CD4-positive, alpha-beta T cell treated with Interleukin-15 for 4 hours (primary cell): ENCODE measurements at regions not wholly inside any gene's neighbourhood (a gene's known extent, or its start where the extent isn't known, plus 50 kb on each side); places are given as distances from the start of the nearest gene placed in this dataset.

Source experiments
- DNase-seq: peaks from one replicate; pipeline ENCODE4 v3.0.0-alpha.2; 2020; ENCODE audit warnings: low spot score

DNA sequence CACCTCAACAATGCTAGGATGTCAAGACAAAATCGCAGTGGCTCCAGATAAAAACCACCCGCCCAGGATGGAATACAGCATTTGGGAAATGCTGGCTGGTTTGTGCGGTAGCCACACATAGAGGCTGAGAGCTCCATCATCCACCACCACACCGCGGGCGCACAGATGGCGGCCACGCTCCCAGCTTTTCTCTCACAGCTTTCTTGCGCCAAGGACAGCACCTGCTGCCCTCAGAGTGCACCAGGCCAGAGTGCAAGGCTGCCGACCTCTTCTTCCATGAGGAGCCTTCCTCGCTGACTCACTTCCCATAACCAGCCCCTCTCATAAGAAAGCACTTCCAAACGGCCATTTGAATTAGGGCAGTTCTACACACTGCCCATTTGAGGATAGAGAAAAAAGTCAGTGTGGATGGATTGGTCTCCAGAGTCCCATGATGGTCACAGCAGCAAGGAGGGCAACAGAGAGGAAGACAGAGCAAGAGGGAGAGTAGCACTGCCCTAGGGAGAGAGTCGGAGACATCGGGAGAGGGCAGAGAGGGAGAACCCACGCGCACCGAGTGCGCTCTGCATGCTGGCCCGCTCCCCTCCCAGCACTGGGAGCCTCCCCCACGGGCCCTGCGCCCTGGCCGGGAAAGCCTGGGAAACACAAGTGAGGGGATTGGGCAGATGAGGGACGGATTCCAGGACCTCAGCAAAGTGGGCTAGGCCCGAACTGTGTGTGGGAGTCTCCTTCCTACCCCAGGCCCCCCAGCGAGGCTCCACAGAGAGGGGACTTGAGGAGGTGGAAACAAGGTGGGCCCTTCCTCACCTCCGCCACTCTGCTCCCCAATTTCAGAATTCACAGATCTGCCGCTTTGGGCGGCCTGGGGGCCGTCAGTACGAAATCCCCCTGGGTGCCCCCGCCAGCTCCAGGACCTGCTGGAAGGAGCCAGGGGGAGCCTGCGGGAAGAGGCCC lies 156.9 kb downstream of the USP12 start:
- no peak for DNase-seq

GRCh38 chr13:27012482-27013197 lies 159.0 kb downstream of the USP12 start:
- no peak for DNase-seq

DNA sequence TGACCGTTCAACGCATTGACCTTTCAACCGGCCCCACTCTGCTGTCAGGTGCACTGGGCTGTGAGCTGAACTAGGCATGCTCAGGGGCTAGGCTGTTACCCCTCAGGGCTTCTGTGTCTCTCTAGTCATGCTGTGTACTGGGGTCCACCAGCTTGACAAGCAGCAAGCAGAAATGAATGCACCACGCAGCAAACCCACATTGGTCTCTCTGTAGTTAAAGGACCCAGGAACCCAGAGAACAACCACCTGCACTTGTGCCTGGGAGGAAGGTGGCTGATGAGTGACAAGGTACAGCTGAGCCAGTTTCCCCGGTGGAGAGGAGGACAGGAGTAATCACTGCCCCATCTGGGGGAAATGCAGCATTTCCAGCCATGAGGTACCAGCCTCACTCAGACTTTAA lies 159.9 kb downstream of the USP12 start:
- no peak for DNase-seq

DNA sequence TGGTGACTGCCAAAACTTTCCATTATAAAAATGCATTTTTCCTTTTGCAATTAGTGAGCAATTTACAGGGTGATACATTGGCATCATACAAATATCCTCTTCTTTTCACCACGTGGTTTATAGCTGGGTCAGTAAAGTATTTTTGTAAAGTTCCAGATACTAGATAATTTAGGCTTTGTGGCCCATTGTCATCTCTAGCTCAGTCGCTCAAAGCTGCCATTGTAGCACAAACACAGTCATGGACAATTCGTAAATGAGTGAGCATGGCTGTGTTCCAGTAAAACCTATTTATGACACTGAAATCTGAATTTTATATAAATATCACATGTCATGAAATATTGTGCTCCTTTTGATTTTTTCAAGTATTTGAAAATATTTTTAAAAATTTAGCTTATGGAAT lies 162.9 kb downstream of the USP12 start:
- no peak for DNase-seq

DNA sequence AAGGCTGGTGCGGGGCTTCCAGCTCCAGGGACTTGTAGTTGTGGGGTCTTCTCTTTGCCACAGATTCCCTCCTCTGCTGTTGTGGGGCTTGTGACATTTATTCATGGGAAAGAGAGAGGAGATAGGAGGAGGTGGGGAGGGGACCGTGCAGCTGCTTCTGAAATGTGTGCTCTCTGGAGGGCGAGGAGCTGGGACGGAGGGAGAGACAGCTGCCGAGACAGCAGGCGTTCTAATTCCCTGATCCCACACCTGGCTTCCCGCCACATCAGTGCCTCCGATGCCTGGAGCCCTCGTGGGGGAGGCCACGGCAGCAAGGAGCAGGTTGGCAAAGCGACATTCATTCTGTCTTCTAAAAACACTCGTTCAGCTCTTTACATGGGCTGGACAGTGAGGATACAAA lies 164.4 kb downstream of the USP12 start:
- no peak for DNase-seq

- no peak for DNase-seq
These were observed 165.0 kb downstream of the USP12 start for GRCh38 chr13:27006519-27007161.

DNA sequence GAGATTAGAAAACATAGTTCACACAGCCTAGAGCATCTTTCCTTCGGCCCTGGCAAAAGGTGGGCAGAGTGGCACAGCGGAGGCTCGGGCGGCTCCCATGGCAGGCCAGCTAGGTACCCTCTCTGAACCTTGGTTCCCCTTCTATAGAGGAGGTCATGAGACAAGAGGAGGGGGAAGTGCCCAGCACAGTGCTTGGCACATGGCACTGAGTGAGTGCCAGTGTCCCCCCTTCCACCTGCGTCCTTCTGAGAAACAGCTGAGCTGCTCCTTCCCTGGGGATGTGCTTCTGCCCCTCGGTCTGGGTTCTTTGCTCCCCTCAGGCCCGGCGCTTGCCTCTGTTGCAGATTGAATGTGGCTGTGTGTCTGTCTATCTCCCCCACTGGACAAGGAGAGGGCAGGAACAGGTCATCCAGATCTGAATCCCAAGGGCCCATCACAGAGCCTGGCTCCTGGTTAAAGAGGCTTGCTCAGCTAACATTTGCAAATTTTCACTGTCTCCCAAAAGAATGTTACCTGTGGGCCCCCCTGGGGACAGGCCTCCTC lies 165.6 kb downstream of the USP12 start:
- no peak for DNase-seq

- DNase-seq = no peak
These were observed 166.1 kb downstream of the USP12 start for GRCh38 chr13:27005556-27005955.

DNA sequence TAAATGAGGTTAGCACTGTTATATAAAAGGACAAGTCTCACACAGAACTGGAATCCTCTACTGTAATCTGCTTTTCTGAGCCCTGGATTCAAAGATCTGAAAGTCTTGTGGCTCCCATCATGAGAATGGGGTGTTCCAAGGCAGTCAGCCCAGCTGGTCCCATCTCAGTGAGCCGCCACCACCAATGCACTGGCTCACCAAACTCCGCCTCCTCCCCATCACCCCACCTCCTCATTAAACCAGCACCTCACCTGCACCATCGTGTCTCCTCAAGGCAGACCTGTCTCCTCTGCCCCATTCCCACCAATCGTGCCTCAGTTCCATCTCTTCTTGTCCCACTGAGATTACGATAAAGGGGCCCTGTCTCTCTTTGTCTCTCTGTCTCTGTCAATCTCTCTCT lies 166.7 kb downstream of the USP12 start:
- no peak for DNase-seq

- no peak for DNase-seq
These were observed 167.3 kb downstream of the USP12 start for GRCh38 chr13:27004326-27004725.

DNA sequence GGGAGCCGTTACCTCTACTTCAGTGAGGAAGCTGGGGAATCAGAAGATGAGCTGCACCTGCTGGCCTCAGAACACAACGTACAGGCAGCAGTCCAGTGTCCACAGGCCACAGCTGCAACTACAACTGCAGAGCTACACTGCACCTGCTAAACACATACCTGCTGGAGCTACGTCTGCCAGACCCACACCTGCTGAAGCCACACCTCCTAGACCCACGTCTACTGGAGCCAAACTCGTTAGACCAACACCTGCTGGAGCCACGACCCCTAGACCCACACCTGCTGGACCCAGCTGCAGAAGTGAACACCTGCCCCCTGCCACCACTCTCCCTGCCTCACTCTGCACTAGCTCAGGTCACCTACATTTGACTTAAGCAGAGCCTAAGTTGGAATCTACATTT lies 169.9 kb downstream of the USP12 start:
- no peak for DNase-seq

- DNase-seq = no peak
These were observed 170.9 kb downstream of the USP12 start for GRCh38 chr13:27000686-27001085.

GRCh38 chr13:26999499-26999898 lies 172.1 kb downstream of the USP12 start:
- no peak for DNase-seq

DNA sequence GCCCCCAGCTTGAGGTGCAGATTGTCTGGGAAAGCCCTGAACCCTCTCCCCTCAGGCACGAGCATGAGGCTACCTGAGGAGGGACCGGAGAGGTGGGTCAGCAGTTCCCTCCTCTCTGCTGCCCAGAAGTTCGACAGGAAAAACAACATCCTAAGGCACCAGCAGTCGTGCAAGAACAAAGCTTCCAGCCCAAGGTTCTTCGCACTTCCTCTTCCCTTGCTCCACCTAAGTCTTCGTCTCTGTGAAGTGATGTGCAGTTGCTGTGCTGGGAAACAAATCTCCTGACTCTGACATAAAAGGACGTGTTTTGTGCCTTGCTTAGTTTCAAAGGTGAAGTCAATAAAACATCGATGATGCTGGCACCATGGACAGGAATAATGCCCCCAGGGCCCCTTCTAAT lies 173.3 kb downstream of the USP12 start:
- DNase-seq = no peak

DNA sequence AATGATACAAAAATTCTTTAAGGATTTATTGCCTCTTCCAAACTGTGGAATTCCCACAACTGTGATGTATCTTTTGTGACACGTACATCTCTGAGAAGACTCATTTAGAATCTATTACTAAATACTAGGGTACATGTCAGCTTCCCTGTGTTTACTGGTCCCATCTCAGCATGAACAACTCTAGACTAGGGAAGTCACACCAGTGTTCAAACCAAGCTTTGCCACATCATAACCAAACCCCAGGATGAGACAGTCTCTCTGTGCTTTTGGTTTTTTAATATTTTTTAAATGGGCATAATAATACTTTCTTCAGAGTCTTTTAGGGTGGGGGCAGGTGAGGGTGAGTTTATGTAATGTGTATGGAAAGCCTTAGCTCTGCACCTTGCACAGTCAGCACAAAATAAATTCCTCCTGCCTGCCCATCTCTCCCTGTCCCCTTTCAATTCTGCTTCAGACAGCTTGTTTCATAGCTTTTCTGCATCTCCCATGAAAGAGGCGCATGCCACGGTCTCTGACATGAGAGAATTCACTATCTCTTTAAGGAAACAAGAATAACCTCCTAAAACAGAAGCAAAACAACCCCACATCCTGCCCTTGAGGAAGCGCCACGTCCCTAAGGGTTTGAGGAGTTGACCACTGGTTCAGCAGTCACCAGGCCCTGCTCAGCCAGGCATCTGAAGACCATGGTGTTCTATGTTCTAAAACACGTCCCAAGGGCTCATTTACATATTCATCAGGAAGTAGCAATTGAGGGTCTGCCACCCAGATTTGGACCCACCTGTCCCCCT lies 174.5 kb downstream of the USP12 start:
- no peak for DNase-seq

GRCh38 chr13:26995159-26995558 lies 176.5 kb downstream of the USP12 start:
- no peak for DNase-seq

DNA sequence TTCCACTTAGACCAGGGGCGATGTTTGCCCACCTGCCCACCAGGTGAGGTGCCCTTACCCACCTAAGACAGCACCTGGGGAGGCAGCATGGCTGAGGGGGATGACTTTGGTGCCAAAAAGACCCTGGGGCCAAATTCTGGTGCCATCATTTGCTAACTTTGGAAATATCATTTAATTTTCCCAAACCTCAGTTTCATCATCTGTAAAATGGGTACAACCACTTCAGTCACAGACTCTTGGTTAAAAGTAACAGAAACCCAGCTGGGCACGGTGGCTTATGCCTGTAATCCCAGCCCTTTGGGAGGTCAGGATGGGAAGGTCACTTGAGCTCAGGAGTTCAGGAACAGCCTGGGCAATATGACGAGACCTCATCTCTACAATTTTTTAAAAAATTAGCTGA lies 177.8 kb downstream of the USP12 start:
- no peak for DNase-seq

GRCh38 chr13:26992951-26993719 lies 178.5 kb downstream of the USP12 start:
- no peak for DNase-seq

DNA sequence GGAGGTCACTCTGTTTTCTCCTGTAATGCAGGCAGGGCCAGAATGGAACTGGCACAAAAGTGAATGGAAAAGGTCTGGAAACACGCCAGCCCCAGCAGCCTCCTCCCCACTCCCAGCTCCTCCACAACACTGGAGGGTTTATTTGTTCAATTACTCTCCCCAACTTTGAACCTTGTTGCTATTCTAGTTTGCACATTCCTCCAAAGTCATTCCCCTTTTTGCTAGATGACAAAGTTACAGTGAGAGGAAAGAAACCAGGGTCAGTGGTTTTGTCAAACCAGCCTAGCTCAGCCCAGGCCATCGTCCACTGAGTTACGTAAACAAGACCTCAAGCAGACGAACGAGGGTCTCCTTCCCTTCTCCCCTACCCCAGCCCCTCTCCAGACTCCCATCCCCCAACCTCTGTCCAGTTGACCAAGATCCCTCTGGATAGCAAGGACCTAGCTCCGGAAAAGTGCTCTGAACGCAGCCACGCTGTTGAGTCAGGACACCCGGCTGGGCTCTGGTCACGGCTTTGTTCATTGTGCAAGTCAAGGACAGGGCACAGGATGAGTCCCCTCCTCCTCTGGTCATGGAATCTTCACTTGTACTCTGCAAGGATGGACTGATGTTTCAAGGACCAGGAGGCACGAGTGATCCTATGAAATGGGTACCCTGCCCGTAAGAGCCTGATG lies 180.0 kb downstream of the USP12 start:
- no peak for DNase-seq

- no peak for DNase-seq
These were observed 181.5 kb downstream of the USP12 start for GRCh38 chr13:26989957-26990713.
